Mammary epithelial cell (primary cell): ENCODE measurements at regions not wholly inside any gene's neighbourhood (a gene's known extent, or its start where the extent isn't known, plus 50 kb on each side); places are given as distances from the start of the nearest gene placed in this dataset.

Experiments
- EZH2 ChIP-seq: IDR thresholded peaks from 2 replicates; pipeline ENCODE4 v1.6.1; 2012; ENCODE audit warnings: low read length, inconsistent platforms, borderline replicate concordance
- TF ChIP-seq, protein P1 (sequence below), 2 donors: IDR thresholded peaks in 1 of 2; conservative IDR thresholded peaks in 1 of 2; 2 replicates each; pipeline ENCODE4 v1.5.1; 2011 to 2012; ENCODE audit warnings: inconsistent platforms in 2 of 2, low read length in 2 of 2, mild to moderate bottlenecking in 2 of 2, control low read depth in 1 of 2, low read depth in 1 of 2; ENCODE audit not compliant: insufficient read depth in 1 of 2; ENCODE audit errors: extremely low read depth in 1 of 2

GRCh38 chr12:30395190-30395589, 300.5 kb downstream of the IPO8 start:
- TF ChIP-seq, protein P1, sequence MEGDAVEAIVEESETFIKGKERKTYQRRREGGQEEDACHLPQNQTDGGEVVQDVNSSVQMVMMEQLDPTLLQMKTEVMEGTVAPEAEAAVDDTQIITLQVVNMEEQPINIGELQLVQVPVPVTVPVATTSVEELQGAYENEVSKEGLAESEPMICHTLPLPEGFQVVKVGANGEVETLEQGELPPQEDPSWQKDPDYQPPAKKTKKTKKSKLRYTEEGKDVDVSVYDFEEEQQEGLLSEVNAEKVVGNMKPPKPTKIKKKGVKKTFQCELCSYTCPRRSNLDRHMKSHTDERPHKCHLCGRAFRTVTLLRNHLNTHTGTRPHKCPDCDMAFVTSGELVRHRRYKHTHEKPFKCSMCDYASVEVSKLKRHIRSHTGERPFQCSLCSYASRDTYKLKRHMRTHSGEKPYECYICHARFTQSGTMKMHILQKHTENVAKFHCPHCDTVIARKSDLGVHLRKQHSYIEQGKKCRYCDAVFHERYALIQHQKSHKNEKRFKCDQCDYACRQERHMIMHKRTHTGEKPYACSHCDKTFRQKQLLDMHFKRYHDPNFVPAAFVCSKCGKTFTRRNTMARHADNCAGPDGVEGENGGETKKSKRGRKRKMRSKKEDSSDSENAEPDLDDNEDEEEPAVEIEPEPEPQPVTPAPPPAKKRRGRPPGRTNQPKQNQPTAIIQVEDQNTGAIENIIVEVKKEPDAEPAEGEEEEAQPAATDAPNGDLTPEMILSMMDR (conservative IDR thresholded peaks at IDR 0.05 in 1 of 2, IDR thresholded peaks at IDR 0.05 in 1 of 2; ENCODE audit: extremely low read depth in 1 of 2, insufficient read depth in 1 of 2, low read depth in 1 of 2, low read length in 2 of 2): no peak
- no peak for TF ChIP-seq EZH2
